Smooth muscle cell (in vitro differentiated cells): ENCODE measurements at regions not wholly inside any gene's neighbourhood (a gene's known extent, or its start where the extent isn't known, plus 50 kb on each side); places are given as distances from the start of the nearest gene placed in this dataset.

Experiments
- DNase-seq: peaks from one replicate; lab custom pipeline; 2025; ENCODE audit not compliant: unreplicated experiment; lab: John Stamatoyannopoulos, UW
- H2AFZ ChIP-seq: fragments of 200-600 bp; sonication (generic); 2 replicates; pipeline ENCODE4 v1.6.0; 2016; ENCODE audit warnings: antibody characterized with exemption, low read depth, mild to moderate bottlenecking
- H3F3A ChIP-seq: fragments of 200-600 bp; sonication (generic); 2 replicates; pipeline ENCODE4 v1.6.0; 2017; ENCODE audit warnings: antibody characterized with exemption, low read depth
- H3K27ac ChIP-seq: fragments of 200-600 bp; sonication (generic); 2 replicates; pipeline ENCODE4 v1.5.1; 2016; ENCODE audit warnings: low read depth, mild to moderate bottlenecking
- H3K27me3 ChIP-seq: fragments of 200-600 bp; sonication (generic); 2 replicates; pipeline ENCODE4 v1.6.1; 2016; ENCODE audit warnings: low read depth, mild to moderate bottlenecking
- H3K36me3 ChIP-seq: fragments of 200-600 bp; sonication (generic); 2 replicates; pipeline ENCODE4 v1.5.1; 2016; ENCODE audit warnings: low read depth
- H3K4me1 ChIP-seq: fragments of 200-600 bp; sonication (generic); 2 replicates; pipeline ENCODE4 v1.5.1; 2016; ENCODE audit warnings: low read depth
- H3K4me2 ChIP-seq: fragments of 200-600 bp; sonication (generic); 2 replicates; pipeline ENCODE4 v1.6.0; 2016; ENCODE audit warnings: mild to moderate bottlenecking
- H3K4me3 ChIP-seq: fragments of 200-600 bp; sonication (generic); 2 replicates; pipeline ENCODE4 v1.5.1; 2016; ENCODE audit warnings: mild to moderate bottlenecking
- H3K79me2 ChIP-seq: fragments of 200-600 bp; sonication (generic); 2 replicates; pipeline ENCODE4 v1.6.0; 2016; ENCODE audit warnings: low read depth, mild to moderate bottlenecking
- H3K9ac ChIP-seq: fragments of 200-600 bp; sonication (generic); 2 replicates; pipeline ENCODE4 v1.6.0; 2016; ENCODE audit warnings: low read depth
- H3K9me3 ChIP-seq: fragments of 200-600 bp; sonication (generic); replicated peaks from 2 replicates; pipeline ENCODE4 v1.5.1; 2016; ENCODE audit warnings: low read depth
- H4K20me1 ChIP-seq: fragments of 200-600 bp; sonication (generic); 2 replicates; pipeline ENCODE4 v1.6.0; 2016; ENCODE audit warnings: low read depth
- WGBS: methylation state at CpG from one replicate; pipeline ENCODE4 v1.1.7; 2016; ENCODE audit warnings: low lambda C conversion rate; 5-methylcytosine and 5-hydroxymethylcytosine counted together
- TF ChIP-seq, protein P1 (sequence below): fragments of 200-600 bp; sonication (generic); IDR thresholded peaks from 2 replicates; pipeline ENCODE4 v1.5.1; 2017; ENCODE audit warnings: borderline replicate concordance, mild to moderate bottlenecking, antibody characterized with exemption; ENCODE audit not compliant: insufficient read depth, poor library complexity, severe bottlenecking

DNA sequence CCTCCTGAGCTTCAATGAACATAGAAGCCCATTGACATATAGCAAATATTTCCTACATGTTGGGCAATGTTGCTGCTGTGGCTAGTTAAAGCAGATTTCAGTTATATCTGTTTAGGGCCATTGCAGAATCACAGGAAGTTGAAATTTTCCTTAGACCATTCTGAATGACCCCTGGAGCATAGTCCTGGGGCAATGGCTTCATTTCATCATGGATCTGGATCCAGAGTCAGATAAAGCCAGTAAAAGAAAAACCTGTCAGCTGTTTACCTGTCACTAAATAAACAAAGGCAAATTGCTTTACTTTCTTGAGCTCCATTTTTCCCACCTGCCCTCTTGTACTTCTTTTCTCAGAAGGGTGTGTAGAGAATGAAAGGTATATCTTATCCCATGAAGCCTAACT is 494.0 kb upstream of the MAP3K7 start:
- H3K4me3 ChIP-seq: no peak overlapping the region

DNA sequence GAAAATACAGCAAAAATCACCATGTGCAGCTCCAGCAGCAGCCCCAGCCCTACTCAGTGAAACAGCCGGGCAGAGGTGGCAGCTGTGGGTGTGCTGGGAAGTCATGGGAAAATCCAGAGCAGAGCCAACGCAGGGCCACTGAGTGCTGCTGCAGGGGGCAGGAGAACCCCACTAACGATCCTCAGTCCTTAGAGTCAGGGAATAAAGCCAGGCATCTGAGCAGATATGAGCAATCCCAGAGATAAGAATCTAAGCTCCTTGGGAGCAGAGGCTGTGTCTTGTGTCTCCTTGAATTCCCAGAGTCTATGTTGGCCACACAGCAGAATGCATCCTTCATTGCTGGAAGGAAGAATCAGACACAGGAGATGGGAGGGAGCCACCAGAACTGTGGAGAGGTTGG is 493.1 kb upstream of the MAP3K7 start:
- peaks cover 17% of the 10 kb centered on the region for H3K4me1 ChIP-seq
- H3K79me2 ChIP-seq: no peaks in the 10 kb centered on the region
- H3K9me3 ChIP-seq: no peaks in the 10 kb centered on the region
- H3F3A ChIP-seq: peaks cover 6% of the 10 kb centered on the region
- no peak overlapping the region for H3K27ac ChIP-seq
- H2AFZ ChIP-seq: peak overlapping the region; percentile 58
- no peaks in the 10 kb centered on the region for H3K36me3 ChIP-seq
- TF ChIP-seq, protein P1, sequence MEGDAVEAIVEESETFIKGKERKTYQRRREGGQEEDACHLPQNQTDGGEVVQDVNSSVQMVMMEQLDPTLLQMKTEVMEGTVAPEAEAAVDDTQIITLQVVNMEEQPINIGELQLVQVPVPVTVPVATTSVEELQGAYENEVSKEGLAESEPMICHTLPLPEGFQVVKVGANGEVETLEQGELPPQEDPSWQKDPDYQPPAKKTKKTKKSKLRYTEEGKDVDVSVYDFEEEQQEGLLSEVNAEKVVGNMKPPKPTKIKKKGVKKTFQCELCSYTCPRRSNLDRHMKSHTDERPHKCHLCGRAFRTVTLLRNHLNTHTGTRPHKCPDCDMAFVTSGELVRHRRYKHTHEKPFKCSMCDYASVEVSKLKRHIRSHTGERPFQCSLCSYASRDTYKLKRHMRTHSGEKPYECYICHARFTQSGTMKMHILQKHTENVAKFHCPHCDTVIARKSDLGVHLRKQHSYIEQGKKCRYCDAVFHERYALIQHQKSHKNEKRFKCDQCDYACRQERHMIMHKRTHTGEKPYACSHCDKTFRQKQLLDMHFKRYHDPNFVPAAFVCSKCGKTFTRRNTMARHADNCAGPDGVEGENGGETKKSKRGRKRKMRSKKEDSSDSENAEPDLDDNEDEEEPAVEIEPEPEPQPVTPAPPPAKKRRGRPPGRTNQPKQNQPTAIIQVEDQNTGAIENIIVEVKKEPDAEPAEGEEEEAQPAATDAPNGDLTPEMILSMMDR: no peak
- no peaks in the 10 kb centered on the region for H3K27me3 ChIP-seq
- 41% methylated on average over 3 of the region's 3 CpGs for WGBS
- H3K4me2 ChIP-seq: no peak overlapping the region
- H3K9ac ChIP-seq: no peak overlapping the region
- no peaks in the 10 kb centered on the region for H4K20me1 ChIP-seq
- DNase-seq: no peak
- H3K4me3 ChIP-seq: no peak overlapping the region

More for the DNA sequence above, 494.0 kb upstream of the MAP3K7 start:
- Histone ChIP-seq H3K79me2 (no peaks in the 10 kb centered on the region), H3K9ac (no peak overlapping the region), H3K4me2 (no peak overlapping the region), H4K20me1 (no peaks in the 10 kb centered on the region), H3K4me1 (peaks cover 17% of the 10 kb centered on the region), H3F3A (peaks cover 6% of the 10 kb centered on the region), H3K27me3 (no peaks in the 10 kb centered on the region), H3K27ac (no peak overlapping the region), H3K36me3 (no peaks in the 10 kb centered on the region), H3K9me3 (no peaks in the 10 kb centered on the region), H2AFZ (no peak overlapping the region)
- DNase-seq: no peak
- TF ChIP-seq, protein P1: no peak

DNA sequence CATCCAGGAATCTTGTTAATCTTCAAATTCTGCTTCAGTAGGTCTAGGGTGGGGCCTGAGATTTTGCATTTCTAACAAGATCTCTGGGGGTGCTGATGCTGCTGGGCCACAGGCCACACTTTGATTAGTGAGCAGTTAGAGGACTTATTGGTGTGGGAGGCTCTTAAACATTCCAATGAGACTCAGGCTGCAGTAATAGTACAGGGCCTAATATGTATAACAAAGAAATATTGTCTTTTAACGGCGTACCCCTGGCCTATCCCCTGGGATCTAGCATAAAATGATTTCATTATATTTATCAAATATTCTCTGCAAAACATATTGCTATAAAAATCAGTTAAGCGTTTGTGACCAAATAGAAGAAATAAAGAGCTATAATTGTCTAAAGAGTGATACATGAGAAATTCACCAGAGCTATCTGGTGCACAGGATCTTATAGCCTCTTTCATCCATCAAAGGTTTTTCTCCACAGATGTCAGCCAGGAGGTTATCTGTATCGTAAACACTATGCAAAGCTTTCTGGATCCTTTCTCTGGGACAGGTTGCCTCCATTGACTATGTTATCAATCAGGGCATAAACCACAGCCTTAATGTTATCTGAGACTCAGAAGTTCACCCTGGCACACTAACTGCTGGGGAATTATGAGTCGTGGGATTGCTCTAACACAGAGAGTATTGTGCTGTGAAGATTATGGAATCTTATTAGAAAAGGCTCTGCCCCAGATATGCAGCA is 488.5 kb upstream of the MAP3K7 start:
- H3K36me3 ChIP-seq: no peaks in the 10 kb centered on the region
- H3K79me2 ChIP-seq: no peaks in the 10 kb centered on the region
- H4K20me1 ChIP-seq: no peaks in the 10 kb centered on the region
- H3K4me1 ChIP-seq: no peaks in the 10 kb centered on the region
- H3K9me3 ChIP-seq: no peaks in the 10 kb centered on the region
- H3K27me3 ChIP-seq: no peaks in the 10 kb centered on the region
- H3K4me2 ChIP-seq: no peak overlapping the region
- no peak overlapping the region for H3K27ac ChIP-seq
- 56% methylated on average over 5 of the region's 5 CpGs for WGBS
- H3K4me3 ChIP-seq: no peak overlapping the region
- TF ChIP-seq, protein P1: no peak
- H3K9ac ChIP-seq: no peak overlapping the region
- no peak for DNase-seq
- no peaks in the 10 kb centered on the region for H3F3A ChIP-seq
- no peak overlapping the region for H2AFZ ChIP-seq

DNA sequence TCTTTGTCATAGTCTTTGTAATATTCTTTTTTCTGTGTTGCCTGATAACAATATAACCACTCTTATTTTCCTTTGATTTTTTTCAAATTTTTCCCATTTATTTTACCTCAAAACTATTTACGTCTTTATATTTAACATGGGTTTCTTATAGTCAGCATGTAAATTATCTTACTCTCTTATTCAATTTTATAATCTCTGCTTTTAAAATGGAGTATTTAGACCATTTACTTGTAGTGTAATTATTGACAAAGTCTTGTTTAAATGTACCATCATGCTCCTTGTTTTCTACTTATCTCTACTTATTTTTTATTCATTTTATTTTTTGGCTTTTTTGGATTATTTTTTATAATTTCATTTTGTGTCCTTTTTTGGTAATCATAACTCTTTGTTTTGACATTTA is 476.5 kb upstream of the MAP3K7 start:
- Histone ChIP-seq H3K4me3 (no peak overlapping the region), H3K27me3 (no peaks in the 10 kb centered on the region), H3K4me2 (no peak overlapping the region), H3K27ac (no peak overlapping the region), H3K79me2 (no peaks in the 10 kb centered on the region), H3K9me3 (no peaks in the 10 kb centered on the region), H3F3A (no peaks in the 10 kb centered on the region), H2AFZ (no peak overlapping the region), H4K20me1 (no peaks in the 10 kb centered on the region), H3K4me1 (no peaks in the 10 kb centered on the region), H3K36me3 (no peaks in the 10 kb centered on the region), H3K9ac (no peak overlapping the region)
- 100% methylated on average over 1 of the region's 1 CpG for WGBS
- no peak for DNase-seq
- TF ChIP-seq, protein P1: no peak
